Left cardiac atrium (tissue), 4 donors: ENCODE measurements at regions not wholly inside any gene's neighbourhood (a gene's known extent, or its start where the extent isn't known, plus 50 kb on each side); places are given as distances from the start of the nearest gene placed in this dataset.
"Not testable (repeated sequence)": the region's sequence is repeated elsewhere in the genome, so short reads cannot be mapped to it uniquely, and the experiment has no call there.

Experiments
- ATAC-seq, 2 donors: fragments of 200-7000 bp; cut with Tn5 transposase; one replicate each; pipeline ENCODE4 v1.9.1; 2020; ENCODE audit warnings: mild to moderate bottlenecking in 2 of 2, moderate library complexity in 2 of 2
- DNase-seq: peaks from one replicate; pipeline ENCODE4 v3.0.0-alpha.2; 2020
- intact Hi-C, 2 donors: fragments of 100-400 bp; cut with DNase I; formaldehyde crosslinking; loops; one replicate each; pipeline versions ENCODE4 v1.14.1 to v1.15.1; 2022 to 2023
- donor health status: DM: no; HTN: yes; CAD: no.
- donor health status: DM: no; HTN: yes; CAD: no; lungs with severe emphysema.
- donor health status: DM: yes; HTN: yes; CAD: no.
- donor health status: Dilated cardiomyopathy.

DNA sequence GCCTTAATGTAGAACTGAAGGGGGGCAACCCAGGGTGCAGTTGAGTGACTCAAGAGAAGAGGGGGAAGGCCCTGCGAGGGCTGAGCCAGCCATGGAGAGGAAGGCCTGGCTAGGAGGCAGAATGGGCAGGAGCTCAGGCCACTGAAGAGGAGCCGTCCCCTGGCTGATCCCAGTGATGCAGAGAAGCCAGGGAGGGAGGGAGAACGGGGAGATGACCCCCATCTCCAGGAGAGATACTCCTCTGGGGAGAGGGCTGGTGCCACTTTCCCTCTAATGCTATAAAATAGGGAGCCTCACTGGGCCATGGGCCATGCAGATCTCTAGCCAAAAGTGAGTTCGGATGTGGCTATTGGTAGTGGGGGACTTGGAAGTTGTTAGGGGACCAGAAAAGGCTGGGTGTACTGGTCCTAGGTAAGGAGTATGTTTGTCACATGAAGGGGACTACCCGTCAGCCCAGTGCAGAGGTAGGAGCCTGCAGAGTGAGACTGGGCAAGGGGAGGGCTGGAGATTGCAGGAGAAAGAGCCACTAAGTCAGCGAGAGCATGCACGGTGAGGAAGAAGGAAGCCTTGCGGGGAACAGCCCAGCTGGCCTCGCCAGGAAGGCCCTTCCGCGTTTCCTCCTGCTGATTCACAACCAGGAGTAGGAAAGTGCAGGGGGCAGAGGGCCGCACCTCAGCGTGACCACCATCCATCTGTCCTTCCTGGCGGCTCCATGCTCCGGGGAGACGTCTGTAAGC is 347.6 kb downstream of the TCERG1L start:
- no peak for DNase-seq
- intact Hi-C loops, result no loop called here
- ATAC-seq, result no peak

- ATAC-seq (no peak), DNase-seq (no peak)
- intact Hi-C loops, result no loop called here
Measured at GRCh38 chr10:130964771-130965170, 346.8 kb downstream of the TCERG1L start.

DNA sequence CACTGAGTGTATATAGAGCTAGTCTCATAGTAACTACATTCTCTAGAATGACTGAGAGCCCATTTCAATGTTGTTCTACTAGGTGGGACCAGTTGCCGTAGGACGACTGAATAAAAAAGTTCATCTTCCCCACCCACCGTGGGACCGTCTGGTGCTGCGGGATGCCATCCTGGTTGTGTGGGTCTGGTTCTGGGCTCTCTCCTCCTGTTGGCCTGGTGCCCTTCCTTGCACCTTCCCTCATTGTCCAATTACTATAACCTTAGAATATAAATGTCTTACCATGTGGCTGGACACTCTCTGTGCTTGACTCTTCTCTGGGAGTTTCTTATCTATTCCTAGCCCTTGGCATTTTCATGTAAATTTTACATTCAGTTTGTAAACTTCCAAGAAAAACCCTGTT is 344.4 kb downstream of the TCERG1L start:
- intact Hi-C loops, result no loop called here
- DNase-seq (no peak), ATAC-seq (no peak)

DNA sequence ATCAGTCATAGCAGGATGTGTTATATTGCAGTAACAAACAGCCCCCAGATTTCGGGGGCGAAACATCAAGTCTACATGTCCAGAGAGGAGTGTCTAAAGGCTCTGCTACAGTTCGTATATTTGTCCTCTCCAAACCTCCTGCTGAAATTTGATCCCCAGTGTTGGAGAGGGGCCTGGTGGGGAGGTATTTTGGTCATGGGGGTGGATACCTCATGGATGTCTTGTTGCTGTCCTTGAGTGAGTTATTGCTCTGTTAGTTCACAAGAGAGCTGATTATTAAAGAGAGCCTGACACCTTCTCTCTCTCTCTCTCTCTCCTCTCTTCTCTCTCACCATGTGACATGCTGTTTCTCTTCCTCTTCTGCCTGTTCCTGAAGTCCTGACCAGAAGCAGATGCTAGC is 343.7 kb downstream of the TCERG1L start:
- ATAC-seq (peak in 1 of 2 donors; percentile 32), DNase-seq (no peak)
- intact Hi-C loops, result no loop called here

DNA sequence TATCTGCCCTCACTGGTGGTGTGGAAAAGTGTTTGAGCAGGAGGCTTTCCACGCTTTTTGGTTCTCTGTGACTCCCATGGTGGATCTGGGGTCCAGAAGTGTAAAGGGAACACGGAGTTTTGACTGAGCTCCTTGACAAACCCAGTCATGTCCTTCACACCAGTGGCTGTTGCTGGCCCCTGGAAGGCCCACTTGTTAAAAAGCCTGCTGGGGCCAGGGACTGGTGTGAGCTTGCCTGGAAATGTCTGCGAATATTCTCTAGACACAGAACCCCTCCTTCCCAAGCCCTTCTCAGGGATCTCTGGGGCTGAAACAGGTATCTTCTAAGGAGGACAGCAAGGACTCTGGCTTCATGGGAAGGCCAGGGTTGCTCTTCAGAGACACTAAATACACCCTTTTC is 343.0 kb downstream of the TCERG1L start:
- ATAC-seq (no peak), DNase-seq (no peak)
- intact Hi-C loops, result no loop called here

GRCh38 chr10:130968964-130969363 is 342.6 kb downstream of the TCERG1L start:
- DNase-seq, result no peak
- no peak for ATAC-seq
- intact Hi-C loops, result no loop called here

DNA sequence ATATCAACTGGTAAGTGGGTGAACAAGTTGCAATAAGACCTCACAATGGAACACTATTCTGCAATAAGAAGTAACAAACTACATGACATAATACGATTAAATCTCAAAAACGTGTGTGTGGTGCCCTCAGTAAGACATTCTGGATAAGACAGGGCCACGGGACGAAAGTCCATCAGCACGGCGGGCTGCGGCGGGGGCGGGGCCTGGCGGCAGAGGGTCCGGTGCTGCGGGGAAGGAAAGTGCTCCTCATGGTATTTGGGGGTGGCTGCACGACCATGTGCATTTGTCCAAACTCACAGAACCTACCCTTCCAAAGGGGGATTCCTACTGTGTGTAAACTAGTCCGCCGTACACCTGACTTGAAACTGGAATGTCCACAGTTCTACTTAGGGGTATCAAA is 341.8 kb downstream of the TCERG1L start:
- DNase-seq, result no peak
- intact Hi-C loops, result no loop called here
- no peak for ATAC-seq

DNA sequence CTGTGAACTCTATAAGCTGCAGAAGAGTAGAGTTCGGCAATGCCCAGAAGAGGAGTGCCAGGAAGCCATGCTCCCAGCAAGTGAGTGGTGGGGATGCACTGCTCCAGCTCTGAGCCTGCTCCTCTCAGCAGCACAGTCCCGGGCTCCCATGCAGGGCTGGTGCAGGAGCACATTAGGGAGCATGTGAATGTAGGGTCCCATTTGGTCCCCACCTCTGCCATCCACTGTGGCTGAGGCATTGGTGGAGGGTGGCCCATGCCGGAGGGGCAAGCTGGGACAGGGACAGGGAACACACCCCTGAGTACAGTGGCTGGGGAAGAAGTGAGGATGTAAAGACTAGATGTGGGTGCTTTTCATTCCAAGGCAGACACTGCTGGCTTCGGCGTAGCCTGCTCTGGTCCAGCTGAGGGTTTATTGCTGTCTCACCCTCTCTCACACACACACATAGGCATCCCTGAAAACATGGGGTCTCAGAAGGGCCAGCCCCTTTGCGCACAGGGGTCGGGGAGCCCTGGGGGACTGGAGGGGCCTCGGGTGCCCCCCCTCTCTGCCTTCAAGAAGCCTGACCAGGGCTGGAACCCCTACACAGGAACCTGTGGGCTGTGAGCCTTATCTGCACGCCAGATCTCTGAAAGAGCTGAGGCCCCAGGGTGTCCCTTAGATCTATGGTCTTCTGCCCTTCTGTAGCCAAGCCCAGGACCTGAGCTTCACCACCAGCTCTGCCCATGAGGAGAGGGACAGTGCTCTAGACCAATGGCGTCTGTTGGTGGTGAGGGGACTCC is 341.0 kb downstream of the TCERG1L start:
- ATAC-seq, result no peak

GRCh38 chr10:130971123-130971435 is 340.4 kb downstream of the TCERG1L start:
- intact Hi-C loops, result no loop called here
- DNase-seq (no peak), ATAC-seq (no peak)

More for the DNA sequence above, 341.0 kb downstream of the TCERG1L start:
- intact Hi-C loops, result no loop called here
- DNase-seq, result no peak

DNA sequence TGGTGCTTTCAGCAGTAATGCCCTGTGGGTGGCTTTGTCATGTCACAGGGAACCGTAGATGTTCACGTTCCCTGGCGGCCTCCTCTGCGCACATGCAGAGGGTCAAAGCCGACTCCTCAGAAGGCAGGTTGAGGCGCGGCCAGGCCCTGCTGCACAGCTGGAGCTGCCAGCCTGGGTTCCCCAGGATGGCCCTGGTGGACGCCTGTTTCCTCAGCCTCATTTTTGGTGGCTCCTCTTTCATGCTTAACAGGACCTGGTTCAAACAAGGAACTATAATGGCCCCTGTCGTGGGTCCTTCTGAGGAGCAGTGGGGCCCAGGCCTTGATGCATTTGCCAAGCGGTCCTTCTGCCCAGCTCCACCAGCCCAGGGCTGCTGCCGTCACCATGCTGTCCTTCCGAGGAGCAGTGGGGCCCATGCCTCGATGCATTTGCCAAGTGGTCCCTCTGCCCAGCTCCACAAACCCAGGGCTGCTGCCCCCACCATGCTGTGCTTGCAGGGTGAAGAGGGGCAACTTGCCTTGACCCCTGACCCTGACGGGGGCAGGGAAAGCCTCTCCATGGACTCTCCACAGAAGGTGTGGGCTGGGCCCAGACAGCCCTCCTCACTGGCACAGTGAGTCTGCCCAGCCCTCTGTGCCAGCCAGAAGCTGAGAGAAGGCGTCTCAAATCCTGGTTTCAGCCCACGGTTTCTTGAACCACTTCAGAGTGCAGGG is 338.2 kb downstream of the TCERG1L start:
- ATAC-seq, result no peak
- no peak for DNase-seq
- intact Hi-C loops, result no loop called here

GRCh38 chr10:130974166-130974565 is 337.4 kb downstream of the TCERG1L start:
- no peak for ATAC-seq
- intact Hi-C loops, result no loop called here
- DNase-seq, result no peak

DNA sequence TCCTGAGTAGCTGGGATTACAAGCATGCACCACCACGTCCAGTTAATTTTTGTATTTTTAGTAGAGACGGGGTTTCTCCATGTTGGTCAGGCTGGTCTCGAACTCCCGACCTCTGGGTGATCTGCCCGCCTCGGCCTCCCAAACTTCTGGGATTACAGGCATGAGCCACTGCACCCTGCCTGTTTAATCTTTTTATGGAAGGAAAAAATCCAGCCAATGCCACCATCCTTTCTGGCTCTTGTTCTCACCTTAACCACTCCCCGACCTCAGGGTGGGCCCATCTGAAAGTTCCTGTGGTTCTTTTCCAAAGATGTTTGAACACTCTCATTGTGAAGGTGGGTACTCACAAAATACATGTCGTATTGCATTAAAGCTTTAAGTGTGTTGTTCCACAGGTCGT is 336.2 kb downstream of the TCERG1L start:
- DNase-seq, intact Hi-C loops: not testable (repeated sequence)

GRCh38 chr10:130982802-130983201 is 328.7 kb downstream of the TCERG1L start:
- DNase-seq (no peak), ATAC-seq (no peak)
- intact Hi-C loops, result no loop called here

More for the DNA sequence above, 336.2 kb downstream of the TCERG1L start:
- ATAC-seq, result not testable (repeated sequence)

- intact Hi-C loops, result no loop called here
- DNase-seq, result no peak
- ATAC-seq, result no peak
Measured at GRCh38 chr10:130983749-130984148, 327.8 kb downstream of the TCERG1L start.

DNA sequence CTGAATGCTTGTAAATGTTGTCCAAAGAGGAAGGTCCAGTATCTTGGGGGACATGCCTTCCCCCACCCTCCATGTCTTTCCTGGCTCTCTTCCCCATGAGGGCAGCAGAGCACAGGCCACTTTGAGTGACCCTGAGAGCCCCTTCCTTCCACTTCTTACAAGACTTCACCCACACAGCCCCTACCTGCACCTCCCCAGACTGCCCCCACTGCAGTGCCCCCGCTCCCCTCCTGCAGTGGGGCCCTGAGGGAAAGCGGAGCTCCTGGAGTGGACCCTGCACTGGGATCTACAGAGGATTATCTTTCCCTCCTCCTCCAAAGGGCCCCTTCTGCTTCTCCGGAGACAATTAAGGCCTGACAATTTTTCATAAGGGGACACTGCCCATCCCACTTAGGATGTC is 326.8 kb downstream of the TCERG1L start:
- ATAC-seq (no peak), DNase-seq (no peak)
- intact Hi-C loops, result no loop called here

DNA sequence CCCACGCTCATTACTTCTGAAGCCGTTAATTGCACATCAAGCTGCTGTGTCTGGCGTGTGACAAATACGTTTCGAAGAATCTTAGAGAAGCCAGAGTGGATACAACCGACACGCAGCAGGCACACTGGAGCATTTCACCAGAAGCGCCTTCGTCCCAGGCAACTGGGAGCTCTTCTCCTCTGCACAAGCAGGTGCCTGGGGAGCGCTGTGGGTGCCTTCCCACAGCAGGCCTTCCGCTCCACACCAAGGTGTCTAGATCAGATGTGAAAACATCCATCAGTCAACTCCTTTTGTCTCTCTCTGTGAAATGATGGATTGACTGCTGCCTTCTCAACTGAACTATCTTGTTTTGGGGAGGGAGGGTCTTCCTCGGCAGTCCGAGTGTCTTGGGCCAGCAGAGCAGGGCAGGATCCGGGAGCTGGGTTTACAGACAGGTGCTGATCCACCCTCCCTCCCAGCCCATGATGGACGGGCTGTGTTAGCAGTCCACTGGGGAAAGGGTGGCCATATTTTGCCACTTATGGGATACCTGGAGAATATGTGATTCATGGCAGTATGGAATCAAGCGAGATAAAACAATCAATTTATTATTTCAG is 326.3 kb downstream of the TCERG1L start:
- ATAC-seq, result no peak
- DNase-seq, result no peak
- intact Hi-C loops, result no loop called here

GRCh38 chr10:130986846-130987245 is 324.7 kb downstream of the TCERG1L start:
- DNase-seq (no peak), ATAC-seq (no peak)
- intact Hi-C loops, result no loop called here

DNA sequence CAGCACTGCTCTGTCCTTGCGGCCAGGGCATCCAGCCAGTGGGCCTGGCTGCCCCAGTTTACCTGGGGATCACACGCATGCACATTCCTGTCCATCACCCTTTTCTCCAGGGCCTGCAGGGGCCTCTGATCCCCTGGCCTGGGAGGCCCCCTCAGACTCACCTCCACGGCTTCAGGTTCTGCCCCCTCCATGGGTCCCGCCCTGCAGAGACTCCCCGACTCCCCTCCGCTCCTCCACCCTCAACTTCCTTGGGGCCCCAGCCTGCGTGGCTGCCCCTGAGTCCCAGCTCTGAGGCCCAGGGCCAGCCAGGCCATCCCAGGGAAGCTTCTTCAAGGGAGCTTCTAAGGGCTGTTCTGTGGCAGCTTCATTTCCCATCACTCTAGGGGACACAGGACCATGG is 324.1 kb downstream of the TCERG1L start:
- no peak for ATAC-seq
- intact Hi-C loops, result no loop called here
- DNase-seq, result no peak

GRCh38 chr10:130989670-130990232 is 321.8 kb downstream of the TCERG1L start:
- ATAC-seq (no peak), DNase-seq (no peak)
- intact Hi-C loops, result no loop called here

DNA sequence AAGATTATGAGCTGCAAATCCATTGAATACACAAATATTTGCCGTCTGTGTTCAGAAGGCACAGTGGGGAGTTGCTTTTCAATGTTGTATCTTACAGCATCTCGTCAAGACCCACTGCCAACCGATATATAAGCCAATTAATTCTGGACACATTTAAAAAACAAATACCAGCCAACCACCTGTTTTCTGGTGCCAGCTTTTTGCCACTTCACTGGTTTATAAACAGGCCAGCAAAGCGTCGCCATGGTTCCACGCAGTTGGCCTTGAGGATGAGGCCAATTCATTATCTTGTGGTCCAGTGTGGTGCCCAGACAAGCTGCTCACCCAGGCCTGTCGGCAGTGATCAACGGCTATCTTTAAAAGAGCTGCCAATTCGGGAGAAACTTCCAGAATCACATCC is 321.0 kb downstream of the TCERG1L start:
- intact Hi-C loops, result no loop called here
- DNase-seq (no peak), ATAC-seq (no peak)
